ENCODE measurements at regions not wholly inside any gene's neighbourhood (a gene's known extent, or its start where the extent isn't known, plus 50 kb on each side); places are given as distances from the start of the nearest gene placed in this dataset.

DNA sequence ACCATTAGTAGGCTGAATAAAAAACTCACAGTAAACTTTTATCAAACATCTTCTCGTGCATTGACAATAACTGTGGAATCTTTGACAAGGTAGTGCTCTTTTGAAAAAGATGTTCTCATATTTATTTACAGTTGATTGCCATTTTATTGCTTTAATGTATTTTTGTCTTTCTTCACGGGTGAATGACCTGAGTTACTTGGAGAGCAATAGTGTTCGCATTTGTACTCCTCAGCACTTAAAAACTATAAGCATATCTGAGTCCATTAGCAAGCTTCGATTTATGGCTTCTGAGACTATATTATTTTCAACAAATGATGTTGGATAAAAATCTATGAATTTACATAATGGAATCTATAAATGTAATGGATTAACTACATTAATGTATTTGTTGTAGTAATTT, 1012.3 kb downstream of the CDH9 start:
- DNase-seq (ENCODE audit: low spot score) = no peak
- no peak for TF ChIP-seq EZH2phosphoT487 (IDR thresholded peaks at IDR 0.05; ENCODE audit: low read depth, severe bottlenecking, unreplicated experiment)
- TF ChIP-seq, protein P1, sequence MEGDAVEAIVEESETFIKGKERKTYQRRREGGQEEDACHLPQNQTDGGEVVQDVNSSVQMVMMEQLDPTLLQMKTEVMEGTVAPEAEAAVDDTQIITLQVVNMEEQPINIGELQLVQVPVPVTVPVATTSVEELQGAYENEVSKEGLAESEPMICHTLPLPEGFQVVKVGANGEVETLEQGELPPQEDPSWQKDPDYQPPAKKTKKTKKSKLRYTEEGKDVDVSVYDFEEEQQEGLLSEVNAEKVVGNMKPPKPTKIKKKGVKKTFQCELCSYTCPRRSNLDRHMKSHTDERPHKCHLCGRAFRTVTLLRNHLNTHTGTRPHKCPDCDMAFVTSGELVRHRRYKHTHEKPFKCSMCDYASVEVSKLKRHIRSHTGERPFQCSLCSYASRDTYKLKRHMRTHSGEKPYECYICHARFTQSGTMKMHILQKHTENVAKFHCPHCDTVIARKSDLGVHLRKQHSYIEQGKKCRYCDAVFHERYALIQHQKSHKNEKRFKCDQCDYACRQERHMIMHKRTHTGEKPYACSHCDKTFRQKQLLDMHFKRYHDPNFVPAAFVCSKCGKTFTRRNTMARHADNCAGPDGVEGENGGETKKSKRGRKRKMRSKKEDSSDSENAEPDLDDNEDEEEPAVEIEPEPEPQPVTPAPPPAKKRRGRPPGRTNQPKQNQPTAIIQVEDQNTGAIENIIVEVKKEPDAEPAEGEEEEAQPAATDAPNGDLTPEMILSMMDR (IDR thresholded peaks at IDR 0.05; ENCODE audit: poor library complexity) = no peak
- no peak for TF ChIP-seq EZH2 (IDR thresholded peaks at IDR 0.05; ENCODE audit: borderline replicate concordance)
- 81% methylated on average over 4 of the region's 4 CpGs for WGBS (ENCODE audit: low lambda C conversion rate, missing lambda C conversion rate)

DNA sequence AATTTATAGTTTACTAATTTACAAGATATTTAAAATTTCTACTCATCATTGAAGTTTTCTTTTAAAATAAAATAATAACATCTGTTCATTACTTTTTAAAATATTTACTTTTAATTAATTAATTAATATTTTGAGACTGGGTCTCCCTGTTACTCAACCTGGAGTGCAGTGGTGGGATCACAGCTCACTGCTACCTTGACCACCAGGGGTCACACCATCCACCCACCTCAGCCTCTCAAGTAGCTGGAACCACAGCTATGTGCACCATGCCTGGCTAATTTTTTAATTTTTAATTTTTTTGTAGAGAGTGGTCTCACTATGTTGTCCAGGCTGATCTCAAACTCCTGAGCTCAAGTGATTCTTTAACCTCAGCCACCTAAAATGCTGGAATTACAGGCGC, 1013.6 kb downstream of the CDH9 start:
- no peak overlapping the region for H3K4me3 ChIP-seq
- no peaks in the 10 kb centered on the region for H3K9me2 ChIP-seq (replicated peaks; ENCODE audit: insufficient read depth)
- TF ChIP-seq EZH2 (IDR thresholded peaks at IDR 0.05; ENCODE audit: borderline replicate concordance) = no peak
- TF ChIP-seq, protein P1 (IDR thresholded peaks at IDR 0.05; ENCODE audit: poor library complexity) = peak; percentile 10
- no peaks in the 10 kb centered on the region for H3K79me2 ChIP-seq
- H3K27ac ChIP-seq = no peak overlapping the region
- WGBS (ENCODE audit: low lambda C conversion rate, missing lambda C conversion rate) = 77% methylated on average over 1 of the region's 1 CpG
- H3K36me3 ChIP-seq (replicated peaks; ENCODE audit: insufficient read depth, low read depth) = no peaks in the 10 kb centered on the region
- no peak overlapping the region for H2AFZ ChIP-seq
- no peaks in the 10 kb centered on the region for H3K4me1 ChIP-seq (ENCODE audit: insufficient read depth)
- H3K4me2 ChIP-seq = no peak overlapping the region
- DNase-seq (ENCODE audit: low spot score) = no peak
- no peaks in the 10 kb centered on the region for H3K27me3 ChIP-seq
- no peaks in the 10 kb centered on the region for H4K20me1 ChIP-seq (ENCODE audit: insufficient read depth, poor library complexity, severe bottlenecking)
- no peaks in the 10 kb centered on the region for H3K9me3 ChIP-seq (ENCODE audit: low read depth)

More for the DNA sequence above, 1012.3 kb downstream of the CDH9 start:
- Histone ChIP-seq H4K20me1 (ENCODE audit: insufficient read depth, poor library complexity, severe bottlenecking) (no peaks in the 10 kb centered on the region), H3K4me1 (ENCODE audit: insufficient read depth) (no peaks in the 10 kb centered on the region), H3K9me2 (replicated peaks; ENCODE audit: insufficient read depth) (no peaks in the 10 kb centered on the region), H3K36me3 (replicated peaks; ENCODE audit: insufficient read depth, low read depth) (no peaks in the 10 kb centered on the region), H2AFZ (no peak overlapping the region), H3K9me3 (ENCODE audit: low read depth) (no peaks in the 10 kb centered on the region), H3K27ac (no peak overlapping the region), H3K4me2 (no peak overlapping the region), H3K79me2 (no peaks in the 10 kb centered on the region), H3K27me3 (no peaks in the 10 kb centered on the region), H3K4me3 (no peak overlapping the region)

DNA sequence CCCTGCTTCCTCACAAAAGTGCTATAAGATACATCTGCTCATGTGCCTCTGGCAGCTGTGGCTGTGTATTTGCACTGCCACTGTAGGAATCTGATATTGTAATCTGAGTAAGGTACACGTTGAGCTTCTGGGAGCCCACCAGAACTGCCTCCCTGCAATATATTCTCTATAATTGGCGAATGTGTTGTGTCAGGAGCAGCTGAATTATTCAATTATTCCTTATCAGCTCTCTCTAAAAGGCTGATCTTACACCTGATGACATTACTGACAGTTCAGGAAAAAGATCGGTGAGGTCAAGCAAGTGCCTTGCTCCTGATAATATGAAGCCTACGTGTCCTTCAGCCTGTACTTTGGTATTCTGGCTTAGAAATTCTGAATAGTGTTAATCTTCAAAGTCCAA, 1015.0 kb downstream of the CDH9 start:
- Histone ChIP-seq H3K4me3 (no peak overlapping the region), H3K79me2 (no peaks in the 10 kb centered on the region), H3K9me2 (replicated peaks; ENCODE audit: insufficient read depth) (no peaks in the 10 kb centered on the region), H3K36me3 (replicated peaks; ENCODE audit: insufficient read depth, low read depth) (no peaks in the 10 kb centered on the region), H2AFZ (no peak overlapping the region), H4K20me1 (ENCODE audit: insufficient read depth, poor library complexity, severe bottlenecking) (no peaks in the 10 kb centered on the region), H3K4me2 (no peak overlapping the region), H3K27me3 (no peaks in the 10 kb centered on the region), H3K27ac (no peak overlapping the region), H3K9me3 (ENCODE audit: low read depth) (no peaks in the 10 kb centered on the region), H3K4me1 (ENCODE audit: insufficient read depth) (no peaks in the 10 kb centered on the region)
- WGBS (ENCODE audit: low lambda C conversion rate, missing lambda C conversion rate) = 48% methylated on average over 4 of the region's 4 CpGs
- TF ChIP-seq, protein P1 (IDR thresholded peaks at IDR 0.05; ENCODE audit: poor library complexity) = no peak
- TF ChIP-seq EZH2 (IDR thresholded peaks at IDR 0.05; ENCODE audit: borderline replicate concordance) (no peak), EZH2phosphoT487 (IDR thresholded peaks at IDR 0.05; ENCODE audit: low read depth, severe bottlenecking, unreplicated experiment) (no peak)
- no peak for DNase-seq (ENCODE audit: low spot score)

DNA sequence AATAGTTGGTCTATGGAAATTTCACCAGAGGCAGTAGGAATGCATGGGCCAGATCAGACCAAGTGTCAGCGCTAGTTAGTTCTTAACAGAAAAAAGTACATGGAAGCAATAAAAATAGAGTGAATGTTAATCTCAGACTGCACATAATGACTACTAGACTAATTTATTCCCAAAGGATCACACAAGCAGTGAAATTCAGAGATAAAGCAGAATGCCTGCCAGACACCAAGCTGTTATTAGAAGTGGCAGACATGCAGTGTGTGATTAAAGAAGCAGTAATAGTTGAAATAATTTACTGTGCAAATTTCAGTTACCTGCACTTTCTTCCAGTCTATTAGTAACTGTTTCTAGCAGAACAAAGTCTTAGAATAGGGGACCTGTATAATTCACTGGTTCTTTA, 1024.2 kb downstream of the CDH9 start:
- Histone ChIP-seq H3K9me3 (ENCODE audit: low read depth) (no peaks in the 10 kb centered on the region), H3K4me2 (no peak overlapping the region), H3K27me3 (no peaks in the 10 kb centered on the region), H4K20me1 (ENCODE audit: insufficient read depth, poor library complexity, severe bottlenecking) (no peaks in the 10 kb centered on the region), H3K36me3 (replicated peaks; ENCODE audit: insufficient read depth, low read depth) (no peaks in the 10 kb centered on the region), H2AFZ (no peak overlapping the region), H3K9me2 (replicated peaks; ENCODE audit: insufficient read depth) (no peaks in the 10 kb centered on the region), H3K4me3 (no peak overlapping the region), H3K4me1 (ENCODE audit: insufficient read depth) (no peaks in the 10 kb centered on the region), H3K79me2 (no peaks in the 10 kb centered on the region), H3K27ac (no peak overlapping the region)
- TF ChIP-seq EZH2phosphoT487 (IDR thresholded peaks at IDR 0.05; ENCODE audit: low read depth, severe bottlenecking, unreplicated experiment) = no peak
- no peak for TF ChIP-seq EZH2 (IDR thresholded peaks at IDR 0.05; ENCODE audit: borderline replicate concordance)
- TF ChIP-seq, protein P1 (IDR thresholded peaks at IDR 0.05; ENCODE audit: poor library complexity) = no peak
- 81% methylated on average over 1 of the region's 1 CpG for WGBS (ENCODE audit: low lambda C conversion rate, missing lambda C conversion rate)
- no peak for DNase-seq (ENCODE audit: low spot score)

All from hepatocyte (in vitro differentiated cells).